ENCODE measurements at regions not wholly inside any gene's neighbourhood (a gene's known extent, or its start where the extent isn't known, plus 50 kb on each side); places are given as distances from the start of the nearest gene placed in this dataset.

GRCh38 chr9:129361196-129361595, 183.1 kb upstream of the IER5L start:
- no peak for DNase-seq (ENCODE audit: low read depth, low spot score)

DNA sequence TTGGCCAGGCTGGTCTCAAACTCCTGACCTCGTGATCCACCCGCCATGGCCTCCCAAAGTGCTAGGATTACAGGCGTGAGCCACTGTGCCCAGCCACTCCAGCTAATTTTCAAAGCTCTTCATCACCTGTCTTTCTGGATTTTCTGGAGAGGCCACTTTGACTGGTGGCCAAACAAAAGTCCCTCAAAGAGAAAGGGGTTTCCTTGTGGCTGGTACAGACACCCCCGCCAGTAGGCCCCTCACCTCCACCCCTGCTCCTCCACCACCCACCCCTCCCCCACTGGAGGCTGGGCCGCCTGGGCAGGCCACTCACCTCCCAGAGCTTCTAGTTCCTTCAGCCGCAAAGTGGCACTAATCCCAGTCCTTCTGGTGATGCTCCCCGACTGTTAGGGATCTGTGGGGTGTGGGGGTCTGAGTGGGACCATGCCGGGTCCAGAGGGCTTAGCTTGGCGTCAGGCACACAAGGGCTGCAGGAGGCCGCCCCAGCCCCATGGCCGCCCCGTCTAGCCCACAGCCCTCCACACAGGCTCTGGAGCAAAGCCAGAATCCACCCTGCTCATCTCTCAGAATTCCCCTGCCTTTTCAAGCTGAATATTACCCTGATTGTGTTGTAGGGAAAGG, 182.0 kb upstream of the IER5L start:
- DNase-seq (ENCODE audit: low read depth, low spot score): no peak

GRCh38 chr9:129359162-129359811, 181.2 kb upstream of the IER5L start:
- DNase-seq (ENCODE audit: low read depth, low spot score): no peak

- DNase-seq (ENCODE audit: low read depth, low spot score): no peak
These were observed 180.6 kb upstream of the IER5L start for GRCh38 chr9:129358621-129359154.

- no peak for DNase-seq (ENCODE audit: low read depth, low spot score)
These were observed 179.7 kb upstream of the IER5L start for GRCh38 chr9:129357773-129358245.

GRCh38 chr9:129356871-129357772, 179.1 kb upstream of the IER5L start:
- no peak for DNase-seq (ENCODE audit: low read depth, low spot score)

- DNase-seq (ENCODE audit: low read depth, low spot score): no peak
These were observed 177.6 kb upstream of the IER5L start for GRCh38 chr9:129355631-129356030.

DNA sequence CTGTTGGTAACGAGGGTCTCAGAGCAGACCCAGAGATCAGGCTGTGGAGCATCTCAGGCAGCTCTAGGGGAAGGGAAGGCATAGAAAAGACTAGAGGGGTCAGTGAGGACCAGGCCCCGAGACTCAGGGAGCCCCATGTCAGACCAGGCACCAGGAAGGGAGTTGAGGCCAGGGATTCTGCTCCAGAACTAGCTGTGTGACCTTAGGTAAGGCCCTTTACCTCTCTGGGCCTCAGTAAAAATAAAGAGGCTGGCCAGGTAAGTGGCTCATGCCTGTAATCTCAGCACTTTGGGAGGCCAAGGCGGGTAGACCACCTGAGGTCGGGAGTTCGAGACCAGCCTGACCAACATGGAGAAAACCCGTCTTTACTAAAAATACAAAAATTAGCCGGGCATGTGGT, 176.4 kb upstream of the IER5L start:
- DNase-seq (ENCODE audit: low read depth, low spot score): no peak

DNA sequence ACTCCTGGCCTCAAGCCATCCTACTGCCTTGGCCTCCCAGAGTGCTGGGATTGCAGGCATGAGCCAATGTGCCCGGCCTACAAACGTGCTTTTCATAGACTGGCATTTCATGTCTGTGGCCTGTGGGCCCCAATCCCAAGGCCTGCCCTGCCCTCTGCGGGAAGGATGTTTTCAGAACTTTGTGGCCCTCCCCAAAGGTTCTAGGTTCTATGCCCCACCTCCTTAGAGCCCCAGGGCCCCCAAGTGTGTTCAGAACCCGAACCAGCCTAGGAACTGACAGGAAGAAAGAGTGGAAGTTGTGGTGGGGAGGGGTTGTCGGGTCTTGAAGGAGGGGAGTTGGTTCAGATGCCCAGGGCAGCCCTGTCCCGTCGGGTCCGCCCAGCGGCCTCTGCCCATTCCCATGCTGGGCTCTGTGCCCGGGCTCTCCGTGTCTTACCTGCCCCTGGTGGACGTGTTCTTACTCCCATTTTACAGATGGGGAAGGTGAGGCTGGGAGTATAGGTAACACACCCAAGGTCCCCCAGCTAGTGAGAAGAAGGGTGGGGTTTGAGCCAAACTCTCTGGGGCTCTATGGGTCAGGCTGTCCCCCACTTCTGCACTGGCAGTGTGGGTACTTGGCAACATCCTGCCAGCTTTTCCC, 175.8 kb upstream of the IER5L start:
- no peak for DNase-seq (ENCODE audit: low read depth, low spot score)

- no peak for DNase-seq (ENCODE audit: low read depth, low spot score)
These were observed 174.2 kb upstream of the IER5L start for GRCh38 chr9:129352146-129352865.

- no peak for DNase-seq (ENCODE audit: low read depth, low spot score)
These were observed 173.6 kb upstream of the IER5L start for GRCh38 chr9:129351642-129352145.

- DNase-seq (ENCODE audit: low read depth, low spot score): no peak
These were observed 173.1 kb upstream of the IER5L start for GRCh38 chr9:129351058-129351641.

- DNase-seq (ENCODE audit: low read depth, low spot score): no peak
These were observed 172.3 kb upstream of the IER5L start for GRCh38 chr9:129350143-129350935.

DNA sequence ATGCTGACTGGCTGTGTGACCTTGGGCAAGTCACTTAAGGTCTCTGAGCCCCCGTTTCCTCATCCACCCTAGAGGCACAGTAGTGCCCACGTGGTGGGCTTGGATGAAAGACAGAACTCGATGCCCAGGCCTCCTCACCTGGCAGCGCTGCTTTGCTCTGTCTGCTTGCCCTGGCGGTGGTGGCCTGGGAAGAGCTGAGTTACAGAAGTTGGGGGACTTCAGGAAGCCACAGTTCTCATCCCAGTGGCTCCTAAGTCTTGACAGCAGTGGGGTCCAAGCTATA, 171.5 kb upstream of the IER5L start:
- DNase-seq (ENCODE audit: low read depth, low spot score): no peak

GRCh38 chr9:129348890-129349664, 171.0 kb upstream of the IER5L start:
- DNase-seq (ENCODE audit: low read depth, low spot score): no peak

GRCh38 chr9:129347316-129348120, 169.5 kb upstream of the IER5L start:
- DNase-seq (ENCODE audit: low read depth, low spot score): no peak

DNA sequence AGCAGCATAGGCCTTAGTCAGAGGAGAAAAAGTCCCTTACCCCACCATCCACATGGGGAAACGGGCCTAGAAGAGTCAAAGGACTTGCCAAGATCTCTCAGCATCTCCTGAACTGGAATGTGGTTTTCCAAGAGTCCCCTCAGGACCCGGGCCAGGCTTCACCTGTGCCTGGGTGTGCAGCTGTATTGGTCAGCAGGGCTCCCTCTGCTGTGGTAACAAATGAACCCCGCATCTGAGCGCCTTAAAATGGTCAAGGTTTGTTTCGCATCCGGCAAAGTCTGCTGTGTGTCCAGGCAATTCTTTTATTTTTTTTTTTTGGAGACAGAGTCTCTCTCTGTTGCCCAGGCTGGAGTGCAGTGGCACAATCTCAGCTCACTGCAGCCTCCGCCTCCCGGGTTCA, 168.0 kb upstream of the IER5L start:
- no peak for DNase-seq (ENCODE audit: low read depth, low spot score)

Data from pulmonary artery endothelial cell (primary cell).